Mammary epithelial cell (primary cell): ENCODE measurements at regions not wholly inside any gene's neighbourhood (a gene's known extent, or its start where the extent isn't known, plus 50 kb on each side); places are given as distances from the start of the nearest gene placed in this dataset.

Source experiments
- EZH2 ChIP-seq: IDR thresholded peaks from 2 replicates; pipeline ENCODE4 v1.6.1; 2012; ENCODE audit warnings: low read length, inconsistent platforms, borderline replicate concordance
- TF ChIP-seq, protein P1 (sequence below), 2 donors: IDR thresholded peaks in 1 of 2; conservative IDR thresholded peaks in 1 of 2; 2 replicates each; pipeline ENCODE4 v1.5.1; 2011 to 2012; ENCODE audit warnings: inconsistent platforms in 2 of 2, low read length in 2 of 2, mild to moderate bottlenecking in 2 of 2, control low read depth in 1 of 2, low read depth in 1 of 2; ENCODE audit not compliant: insufficient read depth in 1 of 2; ENCODE audit errors: extremely low read depth in 1 of 2

- TF ChIP-seq, protein P1, sequence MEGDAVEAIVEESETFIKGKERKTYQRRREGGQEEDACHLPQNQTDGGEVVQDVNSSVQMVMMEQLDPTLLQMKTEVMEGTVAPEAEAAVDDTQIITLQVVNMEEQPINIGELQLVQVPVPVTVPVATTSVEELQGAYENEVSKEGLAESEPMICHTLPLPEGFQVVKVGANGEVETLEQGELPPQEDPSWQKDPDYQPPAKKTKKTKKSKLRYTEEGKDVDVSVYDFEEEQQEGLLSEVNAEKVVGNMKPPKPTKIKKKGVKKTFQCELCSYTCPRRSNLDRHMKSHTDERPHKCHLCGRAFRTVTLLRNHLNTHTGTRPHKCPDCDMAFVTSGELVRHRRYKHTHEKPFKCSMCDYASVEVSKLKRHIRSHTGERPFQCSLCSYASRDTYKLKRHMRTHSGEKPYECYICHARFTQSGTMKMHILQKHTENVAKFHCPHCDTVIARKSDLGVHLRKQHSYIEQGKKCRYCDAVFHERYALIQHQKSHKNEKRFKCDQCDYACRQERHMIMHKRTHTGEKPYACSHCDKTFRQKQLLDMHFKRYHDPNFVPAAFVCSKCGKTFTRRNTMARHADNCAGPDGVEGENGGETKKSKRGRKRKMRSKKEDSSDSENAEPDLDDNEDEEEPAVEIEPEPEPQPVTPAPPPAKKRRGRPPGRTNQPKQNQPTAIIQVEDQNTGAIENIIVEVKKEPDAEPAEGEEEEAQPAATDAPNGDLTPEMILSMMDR (conservative IDR thresholded peaks at IDR 0.05 in 1 of 2, IDR thresholded peaks at IDR 0.05 in 1 of 2; ENCODE audit: extremely low read depth in 1 of 2, insufficient read depth in 1 of 2, low read depth in 1 of 2, low read length in 2 of 2), result no peak
- no peak for TF ChIP-seq EZH2
These were observed 1721.8 kb downstream of the PCDH9 start for GRCh38 chr13:65508338-65508737.
